Peyer's patch (tissue), 4 donors: ENCODE measurements at regions not wholly inside any gene's neighbourhood (a gene's known extent, or its start where the extent isn't known, plus 50 kb on each side); places are given as distances from the start of the nearest gene placed in this dataset.

Experiments used
- DNase-seq, 3 donors: peaks; one replicate each; pipeline ENCODE4 v3.0.0-alpha.2; 2017 to 2019
- H3K27ac ChIP-seq, 4 donors: fragments of 200-600 bp; sonication (generic); one replicate each; pipeline ENCODE4 v1.5.1; 2016 to 2019
- H3K27me3 ChIP-seq, 2 donors: fragments of 200-600 bp; sonication (generic); one replicate each; pipeline ENCODE4 v1.5.1; 2019
- H3K36me3 ChIP-seq, 3 donors: fragments of 200-600 bp; sonication (generic); one replicate each; pipeline ENCODE4 v1.5.1; 2016 to 2019
- H3K4me1 ChIP-seq, 4 donors: fragments of 200-600 bp; sonication (generic); one replicate each; pipeline ENCODE4 v1.5.1; 2016 to 2019
- H3K4me3 ChIP-seq, 4 donors: fragments of 200-600 bp; sonication (generic); 1 replicate in 3 of 4; 2 replicates in 1 of 4; pipeline ENCODE4 v1.5.1; 2016 to 2019; ENCODE audit warnings: mild to moderate bottlenecking in 1 of 4
- H3K9me3 ChIP-seq, 4 donors: fragments of 200-600 bp; sonication (generic); one replicate each; pipeline ENCODE4 v1.5.1; 2016 to 2019; ENCODE audit warnings: mild to moderate bottlenecking in 1 of 4
- CTCF ChIP-seq, 6 experiments: fragments of 450-650 bp in 4 of 6; fragments of 200-600 bp in 2 of 6; sonication (generic) in 1 of 6; IDR thresholded peaks; one replicate each; pipeline ENCODE4 v1.5.1; 2017 to 2019; ENCODE audit warnings: antibody characterized with exemption in 6 of 6, mild to moderate bottlenecking in 3 of 6, moderate library complexity in 1 of 6
- POLR2A ChIP-seq, 2 donors: fragments of 450-650 bp; IDR thresholded peaks; one replicate each; pipeline ENCODE4 v1.5.1; 2017; ENCODE audit warnings: antibody characterized with exemption in 2 of 2, mild to moderate bottlenecking in 2 of 2, moderate library complexity in 2 of 2

GRCh38 chr4:4671774-4672349 is 130.0 kb upstream of the STX18 start:
- Histone ChIP-seq H3K27me3 (no peaks in the 10 kb centered on the region), H3K36me3 (no peaks in the 10 kb centered on the region), H3K27ac (peak overlapping the region in 1 of 4 donors; percentile 40), H3K4me1 (peaks cover 0 to 6% (median 0%) of the 10 kb centered on the region in 4 donors), H3K9me3 (no peaks in the 10 kb centered on the region), H3K4me3 (no peak overlapping the region)
- TF ChIP-seq POLR2A (IDR thresholded peaks at IDR 0.05), result no peak
- no peak for TF ChIP-seq CTCF (IDR thresholded peaks at IDR 0.05)
- no peak for DNase-seq

GRCh38 chr4:4670869-4671268 is 129.0 kb upstream of the STX18 start:
- no peaks in the 10 kb centered on the region for H3K36me3 ChIP-seq
- H3K27ac ChIP-seq, result no peak overlapping the region
- TF ChIP-seq CTCF (IDR thresholded peaks at IDR 0.05) (no peak), POLR2A (IDR thresholded peaks at IDR 0.05) (no peak)
- H3K4me1 ChIP-seq, result peaks cover 0 to 6% (median 0%) of the 10 kb centered on the region in 4 donors
- no peaks in the 10 kb centered on the region for H3K9me3 ChIP-seq
- H3K27me3 ChIP-seq, result no peaks in the 10 kb centered on the region
- no peak overlapping the region for H3K4me3 ChIP-seq
- DNase-seq, result no peak

DNA sequence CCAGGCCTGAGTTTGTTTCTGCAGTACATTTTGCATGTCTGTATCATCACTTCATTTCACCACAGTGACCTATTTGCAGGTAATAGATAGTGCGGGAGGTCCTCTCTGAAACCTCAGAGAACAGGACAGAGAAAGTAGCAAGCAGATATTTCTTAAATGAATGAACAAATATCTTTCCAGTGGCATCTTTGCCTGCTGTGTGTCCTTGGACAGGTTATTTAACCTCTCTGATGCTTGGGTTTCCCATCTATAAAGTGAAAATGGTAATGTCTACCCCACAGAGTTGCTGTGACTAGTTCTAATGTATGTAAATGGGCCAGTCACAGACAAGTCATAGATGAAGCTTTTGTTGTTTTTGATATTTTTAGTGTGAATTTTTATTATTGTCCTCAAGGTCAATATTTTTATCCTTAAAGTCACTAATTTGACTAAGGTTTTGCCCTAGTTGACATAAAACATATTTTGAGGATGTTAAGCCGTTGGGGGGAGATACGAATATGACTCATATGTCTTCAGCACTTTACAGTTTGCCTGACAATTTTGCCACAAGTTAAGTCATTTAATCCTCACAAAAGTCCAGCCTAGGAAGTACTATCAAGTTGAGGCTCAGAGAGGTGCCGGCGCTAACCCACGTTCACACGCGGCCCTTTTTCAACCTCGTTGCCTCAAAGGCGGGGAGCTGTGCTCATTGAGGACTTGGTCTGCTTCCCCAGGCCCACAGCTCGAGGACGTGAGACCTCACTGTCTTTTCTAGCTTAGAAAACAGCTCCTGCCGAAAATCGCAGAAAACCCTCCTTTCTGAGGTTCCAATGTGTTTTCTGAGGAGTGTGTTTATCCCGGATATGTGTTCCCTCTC is 126.7 kb upstream of the STX18 start:
- H3K4me3 ChIP-seq, result no peak overlapping the region
- H3K36me3 ChIP-seq, result no peaks in the 10 kb centered on the region
- DNase-seq, result no peak
- no peaks in the 10 kb centered on the region for H3K27me3 ChIP-seq
- TF ChIP-seq CTCF (IDR thresholded peaks at IDR 0.05) (no peak), POLR2A (IDR thresholded peaks at IDR 0.05) (no peak)
- H3K9me3 ChIP-seq, result no peaks in the 10 kb centered on the region
- peaks cover 0 to 6% (median 0%) of the 10 kb centered on the region in 4 donors for H3K4me1 ChIP-seq
- no peak overlapping the region for H3K27ac ChIP-seq

- no peak overlapping the region for H3K27ac ChIP-seq
- H3K27me3 ChIP-seq, result no peaks in the 10 kb centered on the region
- H3K9me3 ChIP-seq, result no peaks in the 10 kb centered on the region
- H3K36me3 ChIP-seq, result no peaks in the 10 kb centered on the region
- H3K4me3 ChIP-seq, result no peak overlapping the region
- H3K4me1 ChIP-seq, result no peaks in the 10 kb centered on the region
- no peak for DNase-seq
- TF ChIP-seq POLR2A (IDR thresholded peaks at IDR 0.05) (no peak), CTCF (IDR thresholded peaks at IDR 0.05) (no peak)
Measured at GRCh38 chr4:4667622-4668081, 125.8 kb upstream of the STX18 start.

DNA sequence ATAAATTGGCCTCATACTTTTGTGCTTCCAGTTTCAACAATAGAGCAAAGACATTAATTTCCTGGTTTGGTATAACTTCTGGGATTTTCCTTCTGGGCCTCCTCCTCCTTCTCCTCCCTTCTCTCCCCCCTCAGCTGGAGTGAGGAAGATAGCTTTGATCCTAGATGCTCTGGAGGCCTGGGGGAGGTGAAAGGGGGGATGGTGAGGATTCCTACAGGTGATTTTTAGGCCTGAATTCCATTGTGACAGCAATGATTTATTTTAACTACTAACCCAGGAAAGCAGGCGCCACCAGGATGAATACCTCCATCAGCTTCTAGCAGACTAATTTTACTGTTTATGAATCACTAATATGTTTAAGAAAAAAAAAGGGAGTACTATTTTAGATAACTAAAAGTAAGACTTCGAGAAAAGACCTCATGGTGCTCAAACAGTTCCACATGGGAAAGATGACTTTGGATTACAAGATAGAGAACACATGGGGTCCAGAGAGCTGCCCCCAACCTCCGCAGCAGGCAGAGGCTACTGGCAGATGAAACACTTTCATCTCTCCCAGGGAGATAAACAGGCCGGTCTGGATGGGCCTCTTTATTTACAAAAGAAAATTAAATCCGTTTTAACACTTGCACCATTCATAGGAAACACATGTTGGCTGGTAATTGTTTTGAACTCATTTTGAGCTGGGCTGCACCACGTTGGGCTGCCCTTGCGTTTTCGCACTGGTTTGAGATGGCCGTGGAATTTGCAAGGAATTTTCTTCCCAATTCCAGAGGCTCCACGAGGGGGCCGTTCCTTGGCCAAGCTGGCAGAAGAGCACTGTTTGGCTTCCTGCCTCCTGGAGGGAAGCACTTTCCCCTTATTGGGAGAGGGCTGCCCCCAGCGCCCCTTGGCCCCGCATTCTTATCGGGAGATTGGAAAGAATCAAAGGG is 125.1 kb upstream of the STX18 start:
- Histone ChIP-seq H3K27ac (no peak overlapping the region), H3K27me3 (no peaks in the 10 kb centered on the region), H3K36me3 (no peaks in the 10 kb centered on the region), H3K9me3 (no peaks in the 10 kb centered on the region), H3K4me3 (no peak overlapping the region), H3K4me1 (no peaks in the 10 kb centered on the region)
- DNase-seq, result no peak
- TF ChIP-seq POLR2A (IDR thresholded peaks at IDR 0.05), result no peak
- no peak for TF ChIP-seq CTCF (IDR thresholded peaks at IDR 0.05)
